ENCODE measurements at regions not wholly inside any gene's neighbourhood (a gene's known extent, or its start where the extent isn't known, plus 50 kb on each side); places are given as distances from the start of the nearest gene placed in this dataset.

- Histone ChIP-seq H3K4me2 (ENCODE audit: low read length) (no peak overlapping the region), H3K4me1 (no peaks in the 10 kb centered on the region), H3K79me2 (no peaks in the 10 kb centered on the region), H3K36me3 (ENCODE audit: control insufficient read depth, insufficient read depth, low read length) (no peaks in the 10 kb centered on the region), H3K9ac (no peak overlapping the region), H3K4me3 (ENCODE audit: low read depth, low read length) (no peak overlapping the region), H3K27ac (no peak overlapping the region), H2AFZ (no peak overlapping the region), H3K9me3 (ENCODE audit: control insufficient read depth, low read length) (no peaks in the 10 kb centered on the region), H3K27me3 (ENCODE audit: control insufficient read depth, insufficient read depth, low read length) (no peaks in the 10 kb centered on the region)
- no peak for TF ChIP-seq CTCF (IDR thresholded peaks at IDR 0.05)
Measured at GRCh38 chr2:7510353-7510752, 593.1 kb downstream of the RNF144A start.

- TF ChIP-seq CTCF (IDR thresholded peaks at IDR 0.05), result no peak
- Histone ChIP-seq H3K27ac (no peak overlapping the region), H3K4me3 (ENCODE audit: low read depth, low read length) (no peak overlapping the region), H3K4me1 (no peaks in the 10 kb centered on the region), H3K9ac (no peak overlapping the region), H3K4me2 (ENCODE audit: low read length) (no peak overlapping the region), H3K79me2 (no peaks in the 10 kb centered on the region), H2AFZ (no peak overlapping the region), H3K36me3 (ENCODE audit: control insufficient read depth, insufficient read depth, low read length) (no peaks in the 10 kb centered on the region), H3K9me3 (ENCODE audit: control insufficient read depth, low read length) (no peaks in the 10 kb centered on the region), H3K27me3 (ENCODE audit: control insufficient read depth, insufficient read depth, low read length) (no peaks in the 10 kb centered on the region)
Measured at GRCh38 chr2:7513834-7514233, 596.6 kb downstream of the RNF144A start.

DNA sequence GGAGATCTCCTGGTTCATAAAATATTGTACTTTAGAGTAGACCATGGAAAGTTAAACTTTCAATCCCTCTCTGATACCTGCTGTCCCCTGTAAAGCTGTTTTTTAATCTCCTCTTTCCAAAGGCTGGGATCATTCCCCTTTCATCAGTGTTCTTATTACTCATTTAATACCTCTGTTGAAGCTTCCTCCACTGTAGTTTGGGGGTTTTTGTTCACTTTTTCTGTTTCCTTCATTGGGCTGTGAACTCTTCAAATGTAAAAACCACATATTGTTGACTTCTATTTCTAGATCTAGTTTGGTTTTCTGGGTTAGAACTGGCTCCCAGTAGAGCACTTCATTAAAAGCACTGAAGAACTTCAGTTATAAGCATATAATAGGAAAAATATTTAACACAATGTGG, 598.1 kb downstream of the RNF144A start:
- no peaks in the 10 kb centered on the region for H3K36me3 ChIP-seq (ENCODE audit: control insufficient read depth, insufficient read depth, low read length)
- no peak overlapping the region for H3K27ac ChIP-seq
- H3K4me2 ChIP-seq (ENCODE audit: low read length), result no peak overlapping the region
- H3K79me2 ChIP-seq, result no peaks in the 10 kb centered on the region
- no peak for TF ChIP-seq CTCF (IDR thresholded peaks at IDR 0.05)
- no peaks in the 10 kb centered on the region for H3K27me3 ChIP-seq (ENCODE audit: control insufficient read depth, insufficient read depth, low read length)
- H3K4me1 ChIP-seq, result no peaks in the 10 kb centered on the region
- H3K9me3 ChIP-seq (ENCODE audit: control insufficient read depth, low read length), result no peaks in the 10 kb centered on the region
- no peak overlapping the region for H2AFZ ChIP-seq
- no peak overlapping the region for H3K4me3 ChIP-seq (ENCODE audit: low read depth, low read length)
- no peak overlapping the region for H3K9ac ChIP-seq

GRCh38 chr2:7516484-7517063, 599.4 kb downstream of the RNF144A start:
- H3K9ac ChIP-seq, result no peak overlapping the region
- no peaks in the 10 kb centered on the region for H3K27me3 ChIP-seq (ENCODE audit: control insufficient read depth, insufficient read depth, low read length)
- no peak overlapping the region for H3K4me3 ChIP-seq (ENCODE audit: low read depth, low read length)
- no peak overlapping the region for H3K27ac ChIP-seq
- H3K79me2 ChIP-seq, result no peaks in the 10 kb centered on the region
- H3K4me1 ChIP-seq, result no peaks in the 10 kb centered on the region
- no peaks in the 10 kb centered on the region for H3K36me3 ChIP-seq (ENCODE audit: control insufficient read depth, insufficient read depth, low read length)
- TF ChIP-seq CTCF (IDR thresholded peaks at IDR 0.05), result no peak
- H2AFZ ChIP-seq, result no peak overlapping the region
- no peak overlapping the region for H3K4me2 ChIP-seq (ENCODE audit: low read length)
- H3K9me3 ChIP-seq (ENCODE audit: control insufficient read depth, low read length), result no peaks in the 10 kb centered on the region

GRCh38 chr2:7517088-7517487, 599.9 kb downstream of the RNF144A start:
- H3K9me3 ChIP-seq (ENCODE audit: control insufficient read depth, low read length), result no peaks in the 10 kb centered on the region
- H3K4me3 ChIP-seq (ENCODE audit: low read depth, low read length), result no peak overlapping the region
- H3K27me3 ChIP-seq (ENCODE audit: control insufficient read depth, insufficient read depth, low read length), result no peaks in the 10 kb centered on the region
- H2AFZ ChIP-seq, result no peak overlapping the region
- no peak overlapping the region for H3K9ac ChIP-seq
- H3K4me1 ChIP-seq, result no peaks in the 10 kb centered on the region
- H3K36me3 ChIP-seq (ENCODE audit: control insufficient read depth, insufficient read depth, low read length), result no peaks in the 10 kb centered on the region
- H3K79me2 ChIP-seq, result no peaks in the 10 kb centered on the region
- H3K27ac ChIP-seq, result no peak overlapping the region
- no peak overlapping the region for H3K4me2 ChIP-seq (ENCODE audit: low read length)
- no peak for TF ChIP-seq CTCF (IDR thresholded peaks at IDR 0.05)

Data from parathyroid adenoma (tissue), 2 donors.